ENCODE measurements at regions not wholly inside any gene's neighbourhood (a gene's known extent, or its start where the extent isn't known, plus 50 kb on each side); places are given as distances from the start of the nearest gene placed in this dataset.

DNA sequence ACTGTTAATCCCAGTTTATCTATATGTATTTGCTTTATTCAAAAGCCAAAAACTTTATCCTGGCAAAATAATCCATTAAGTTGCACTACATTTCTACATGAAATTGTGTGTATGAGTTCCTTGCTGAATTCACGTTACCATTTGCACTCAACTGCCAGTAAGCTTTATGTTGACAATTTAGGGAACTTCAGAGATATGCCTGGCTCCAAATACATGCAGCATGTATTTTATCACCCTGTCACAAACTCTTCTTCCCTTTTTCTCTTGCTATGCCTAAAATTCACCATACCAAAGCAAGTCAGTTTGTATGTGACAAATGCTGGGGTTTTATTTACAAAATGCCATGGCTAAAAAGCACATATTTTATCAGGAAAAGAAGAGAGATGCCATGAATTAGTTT lies 157.6 kb upstream of the CDH2 start:
- Mint-ChIP-seq H3K27me3 (no peaks in the 10 kb centered on the region), H3K27ac (no peak overlapping the region)

DNA sequence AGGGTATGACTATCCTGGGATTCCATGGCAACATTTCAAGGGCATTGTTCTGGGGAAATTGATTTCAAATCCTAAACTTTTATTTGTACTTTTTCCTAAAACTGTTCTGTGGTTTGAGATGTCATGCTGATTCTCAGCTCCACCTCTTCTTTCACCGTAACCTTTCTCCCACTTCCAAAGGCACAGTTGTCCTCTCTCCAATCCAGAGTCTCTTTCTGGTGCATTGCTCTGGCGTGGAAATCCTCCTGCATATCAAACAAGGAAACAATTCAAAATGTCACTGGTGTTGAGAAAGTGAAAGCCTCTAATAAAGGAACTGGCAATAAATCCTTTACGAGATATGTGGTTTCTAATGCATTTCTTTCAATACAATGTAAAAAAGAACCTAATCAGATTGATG lies 155.1 kb upstream of the CDH2 start:
- Histone ChIP-seq H3K36me3 (ENCODE audit: insufficient read depth, low read length) (no peaks in the 10 kb centered on the region), H3K27ac (ENCODE audit: low read depth, low read length) (no peak overlapping the region), H3K27me3 (ENCODE audit: insufficient read depth, low read length) (no peaks in the 10 kb centered on the region), H3K4me3 (ENCODE audit: low read length in 2 of 2) (no peak overlapping the region), H3K4me1 (ENCODE audit: insufficient read depth, low read length) (no peaks in the 10 kb centered on the region), H3K9me3 (ENCODE audit: control insufficient read depth in 1 of 2, low read length in 2 of 2) (no peaks in the 10 kb centered on the region)
- ChIA-PET POLR2A (ENCODE audit: partially characterized antibody) (no interaction called here), CTCF (ENCODE audit: partially characterized antibody) (no interaction called here)
- intact Hi-C loops (cut with micrococcal nuclease), result no loop called here
- Mint-ChIP-seq H3K27me3 (no peaks in the 10 kb centered on the region), H3K9me3 (peaks cover 0 to 21% (median 10%) of the 10 kb centered on the region in 8 donors), H3K36me3 (no peaks in the 10 kb centered on the region), H3K4me3 (no peak overlapping the region), H3K27ac (no peak overlapping the region), H3K4me1 (no peaks in the 10 kb centered on the region)
- no peak for DNase-seq

More for the DNA sequence above, 157.6 kb upstream of the CDH2 start:
- Mint-ChIP-seq H3K36me3 (no peaks in the 10 kb centered on the region), H3K4me3 (no peak overlapping the region), H3K9me3 (peaks cover 0 to 27% (median 14%) of the 10 kb centered on the region in 8 donors), H3K4me1 (no peaks in the 10 kb centered on the region)
- ChIA-PET CTCF (ENCODE audit: partially characterized antibody) (no interaction called here), POLR2A (ENCODE audit: partially characterized antibody) (no interaction called here)
- no peaks in the 10 kb centered on the region for H3K27me3 ChIP-seq (ENCODE audit: insufficient read depth, low read length)
- H3K4me1 ChIP-seq (ENCODE audit: insufficient read depth, low read length), result no peaks in the 10 kb centered on the region
- intact Hi-C loops (cut with micrococcal nuclease), result no loop called here
- DNase-seq, result no peak
- H3K36me3 ChIP-seq (ENCODE audit: insufficient read depth, low read length), result no peaks in the 10 kb centered on the region
- H3K4me3 ChIP-seq (ENCODE audit: low read length in 2 of 2), result no peak overlapping the region
- H3K9me3 ChIP-seq (ENCODE audit: control insufficient read depth in 1 of 2, low read length in 2 of 2), result no peaks in the 10 kb centered on the region
- no peak overlapping the region for H3K27ac ChIP-seq (ENCODE audit: low read depth, low read length)

DNA sequence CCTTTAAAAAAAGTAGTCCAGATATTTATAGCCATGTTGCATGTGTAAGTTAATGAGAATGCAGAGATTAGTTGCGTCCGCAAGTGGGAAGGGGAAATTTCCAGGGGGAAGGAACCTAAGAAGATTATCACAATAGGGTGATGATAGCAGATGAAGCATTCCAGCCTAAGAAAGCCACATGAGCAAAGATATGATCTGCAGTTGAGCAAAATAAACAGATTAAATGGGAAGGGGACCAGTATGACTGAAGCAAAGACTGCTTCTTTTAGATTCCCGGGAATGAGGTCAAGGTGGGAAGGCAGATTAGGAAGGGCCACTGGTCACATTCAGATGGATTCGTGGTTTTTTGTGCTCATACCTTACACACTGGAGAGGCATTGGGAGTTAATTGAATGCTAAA lies 154.6 kb upstream of the CDH2 start:
- no peak overlapping the region for H3K27ac Mint-ChIP-seq
- H3K27me3 Mint-ChIP-seq, result no peaks in the 10 kb centered on the region
- H3K4me1 Mint-ChIP-seq, result no peaks in the 10 kb centered on the region
- H3K36me3 Mint-ChIP-seq, result no peaks in the 10 kb centered on the region
- H3K4me1 ChIP-seq (ENCODE audit: insufficient read depth, low read length), result no peaks in the 10 kb centered on the region
- H3K36me3 ChIP-seq (ENCODE audit: insufficient read depth, low read length), result no peaks in the 10 kb centered on the region
- H3K9me3 Mint-ChIP-seq, result peaks cover 0 to 22% (median 11%) of the 10 kb centered on the region in 8 donors
- DNase-seq, result no peak
- ChIA-PET POLR2A (ENCODE audit: partially characterized antibody) (no interaction called here), CTCF (ENCODE audit: partially characterized antibody) (no interaction called here)
- intact Hi-C loops (cut with micrococcal nuclease), result no loop called here
- H3K4me3 Mint-ChIP-seq, result no peak overlapping the region
- H3K27ac ChIP-seq (ENCODE audit: low read depth, low read length), result no peak overlapping the region
- H3K27me3 ChIP-seq (ENCODE audit: insufficient read depth, low read length), result no peaks in the 10 kb centered on the region
- no peaks in the 10 kb centered on the region for H3K9me3 ChIP-seq (ENCODE audit: control insufficient read depth in 1 of 2, low read length in 2 of 2)
- no peak overlapping the region for H3K4me3 ChIP-seq (ENCODE audit: low read length in 2 of 2)

DNA sequence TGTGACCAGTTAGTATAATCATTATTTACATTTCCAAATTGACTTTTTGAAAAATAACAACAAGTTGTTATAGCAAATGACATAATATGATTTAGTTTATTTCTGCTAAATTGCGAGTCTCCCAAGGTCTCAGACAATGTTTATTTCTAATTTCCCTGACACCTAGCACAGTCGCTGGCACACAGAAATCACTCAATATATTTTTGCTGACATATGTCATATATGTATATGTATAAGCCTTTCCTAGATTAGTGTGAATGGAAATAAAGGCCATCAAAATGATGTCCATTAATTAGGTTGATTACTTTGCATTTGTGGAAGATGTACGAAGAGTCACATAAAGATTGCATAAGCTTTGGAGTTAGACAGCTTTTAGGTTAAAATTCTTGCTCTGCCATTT lies 136.7 kb upstream of the CDH2 start:
- Mint-ChIP-seq H3K4me1 (no peaks in the 10 kb centered on the region), H3K27me3 (no peaks in the 10 kb centered on the region), H3K4me3 (no peak overlapping the region), H3K9me3 (peaks cover 4 to 40% (median 20%) of the 10 kb centered on the region in 8 donors), H3K36me3 (no peaks in the 10 kb centered on the region), H3K27ac (no peak overlapping the region)
- DNase-seq, result no peak
- intact Hi-C loops (cut with micrococcal nuclease), result no loop called here
- ChIA-PET POLR2A (ENCODE audit: partially characterized antibody) (no interaction called here), CTCF (ENCODE audit: partially characterized antibody) (interaction anchor here (1.1 kb wide), 1 partner anchor 10 kb away, joined by 3 read pairs; no protein-coding TSS in a partner anchor)
- Histone ChIP-seq H3K4me3 (ENCODE audit: low read length in 2 of 2) (no peak overlapping the region), H3K27me3 (ENCODE audit: insufficient read depth, low read length) (no peaks in the 10 kb centered on the region), H3K27ac (ENCODE audit: low read depth, low read length) (no peak overlapping the region), H3K9me3 (ENCODE audit: control insufficient read depth in 1 of 2, low read length in 2 of 2) (no peaks in the 10 kb centered on the region), H3K4me1 (ENCODE audit: insufficient read depth, low read length) (no peaks in the 10 kb centered on the region), H3K36me3 (ENCODE audit: insufficient read depth, low read length) (no peaks in the 10 kb centered on the region)

DNA sequence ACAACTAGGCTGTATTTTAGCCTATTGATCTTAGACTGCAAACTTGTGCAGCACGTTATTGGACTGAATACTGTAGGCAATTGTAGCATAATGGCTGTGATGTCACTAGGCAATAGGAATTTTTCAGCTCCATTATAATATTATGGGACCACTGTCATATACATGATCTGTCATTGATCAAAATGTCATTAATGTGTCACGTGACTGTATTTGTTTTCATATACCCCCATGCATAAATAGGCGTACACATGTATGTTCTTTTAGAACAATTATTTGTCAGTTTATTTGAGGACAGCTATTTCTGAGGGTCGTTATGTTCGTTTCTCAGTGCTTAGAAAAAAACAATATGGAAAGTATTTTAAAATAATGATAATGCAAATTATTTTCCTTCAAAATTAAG lies 111.9 kb upstream of the CDH2 start:
- POLR2A ChIA-PET (ENCODE audit: partially characterized antibody), result no interaction called here
- no peak overlapping the region for H3K27ac ChIP-seq (ENCODE audit: low read depth, low read length)

DNA sequence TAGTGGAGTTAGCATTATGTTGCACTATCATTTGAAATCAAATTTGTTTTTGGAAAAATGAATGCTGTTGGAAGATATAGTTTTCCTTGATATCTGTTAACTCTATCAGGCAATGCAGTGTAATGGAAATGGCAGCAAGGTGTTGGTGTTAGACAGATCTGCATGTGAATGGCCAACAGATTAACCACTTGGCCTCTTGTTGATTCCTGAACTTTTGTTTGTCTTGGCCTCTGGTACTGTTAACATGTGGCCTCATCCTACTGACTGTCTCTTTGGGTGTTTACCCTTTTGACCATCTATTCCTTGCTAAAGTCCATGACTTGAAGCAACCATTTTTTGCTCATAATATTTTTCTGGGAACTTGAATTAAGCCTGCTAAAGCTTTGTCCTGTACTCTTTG lies 110.2 kb upstream of the CDH2 start:
- Mint-ChIP-seq H3K4me3 (no peak overlapping the region), H3K4me1 (no peaks in the 10 kb centered on the region), H3K27ac (no peak overlapping the region), H3K36me3 (no peaks in the 10 kb centered on the region), H3K9me3 (peaks cover 0 to 21% (median 12%) of the 10 kb centered on the region in 8 donors), H3K27me3 (no peaks in the 10 kb centered on the region)
- H3K4me3 ChIP-seq (ENCODE audit: low read length in 2 of 2), result no peak overlapping the region
- POLR2A ChIA-PET (ENCODE audit: partially characterized antibody), result no interaction called here
- CTCF ChIA-PET (ENCODE audit: partially characterized antibody), result no interaction called here
- H3K27ac ChIP-seq (ENCODE audit: low read depth, low read length), result no peak overlapping the region
- intact Hi-C loops (cut with micrococcal nuclease), result no loop called here
- H3K36me3 ChIP-seq (ENCODE audit: insufficient read depth, low read length), result no peaks in the 10 kb centered on the region
- no peaks in the 10 kb centered on the region for H3K4me1 ChIP-seq (ENCODE audit: insufficient read depth, low read length)
- H3K9me3 ChIP-seq (ENCODE audit: control insufficient read depth in 1 of 2, low read length in 2 of 2), result no peaks in the 10 kb centered on the region
- H3K27me3 ChIP-seq (ENCODE audit: insufficient read depth, low read length), result no peaks in the 10 kb centered on the region
- DNase-seq, result no peak

More for the DNA sequence above, 111.9 kb upstream of the CDH2 start:
- Histone ChIP-seq H3K9me3 (ENCODE audit: control insufficient read depth in 1 of 2, low read length in 2 of 2) (no peaks in the 10 kb centered on the region), H3K4me3 (ENCODE audit: low read length in 2 of 2) (no peak overlapping the region), H3K27me3 (ENCODE audit: insufficient read depth, low read length) (no peaks in the 10 kb centered on the region), H3K4me1 (ENCODE audit: insufficient read depth, low read length) (no peaks in the 10 kb centered on the region), H3K36me3 (ENCODE audit: insufficient read depth, low read length) (no peaks in the 10 kb centered on the region)
- Mint-ChIP-seq H3K4me3 (no peak overlapping the region), H3K27ac (no peak overlapping the region), H3K4me1 (no peaks in the 10 kb centered on the region), H3K36me3 (no peaks in the 10 kb centered on the region), H3K9me3 (peaks cover 0 to 21% (median 10%) of the 10 kb centered on the region in 8 donors), H3K27me3 (no peaks in the 10 kb centered on the region)
- no peak for DNase-seq
- intact Hi-C loops (cut with micrococcal nuclease), result no loop called here
- CTCF ChIA-PET (ENCODE audit: partially characterized antibody), result no interaction called here

DNA sequence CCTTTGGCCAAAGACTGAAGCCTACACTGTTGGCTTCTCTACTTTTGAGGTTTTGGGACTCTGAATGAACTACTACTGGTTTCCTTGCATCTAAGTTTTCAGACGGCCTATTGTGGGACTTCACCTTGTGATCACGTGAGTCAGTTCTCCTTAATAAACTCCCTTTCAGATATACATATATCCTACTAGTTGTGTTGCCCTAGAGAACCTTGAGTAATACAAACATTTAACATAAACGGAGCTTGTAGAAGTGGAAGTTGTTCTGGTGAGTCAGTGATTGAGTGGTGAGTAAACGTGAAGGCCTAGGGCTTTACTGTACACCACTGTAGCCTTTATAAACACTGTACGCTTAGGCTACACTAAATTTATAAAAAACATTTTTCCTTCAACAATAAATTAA lies 107.2 kb upstream of the CDH2 start:
- H3K36me3 Mint-ChIP-seq, result no peaks in the 10 kb centered on the region
- intact Hi-C loops (cut with micrococcal nuclease), result no loop called here
- no peak overlapping the region for H3K27ac Mint-ChIP-seq
- no peak overlapping the region for H3K4me3 Mint-ChIP-seq
- H3K4me1 Mint-ChIP-seq, result no peaks in the 10 kb centered on the region
- no peak overlapping the region for H3K27ac ChIP-seq (ENCODE audit: low read depth, low read length)
- H3K4me3 ChIP-seq (ENCODE audit: low read length in 2 of 2), result no peak overlapping the region
- H3K4me1 ChIP-seq (ENCODE audit: insufficient read depth, low read length), result no peaks in the 10 kb centered on the region
- DNase-seq, result no peak
- CTCF ChIA-PET (ENCODE audit: partially characterized antibody), result no interaction called here
- no peaks in the 10 kb centered on the region for H3K27me3 ChIP-seq (ENCODE audit: insufficient read depth, low read length)
- H3K9me3 Mint-ChIP-seq, result peaks cover 0 to 15% (median 6%) of the 10 kb centered on the region in 8 donors
- H3K36me3 ChIP-seq (ENCODE audit: insufficient read depth, low read length), result no peaks in the 10 kb centered on the region
- H3K9me3 ChIP-seq (ENCODE audit: control insufficient read depth in 1 of 2, low read length in 2 of 2), result no peaks in the 10 kb centered on the region
- no peaks in the 10 kb centered on the region for H3K27me3 Mint-ChIP-seq
- POLR2A ChIA-PET (ENCODE audit: partially characterized antibody), result no interaction called here

DNA sequence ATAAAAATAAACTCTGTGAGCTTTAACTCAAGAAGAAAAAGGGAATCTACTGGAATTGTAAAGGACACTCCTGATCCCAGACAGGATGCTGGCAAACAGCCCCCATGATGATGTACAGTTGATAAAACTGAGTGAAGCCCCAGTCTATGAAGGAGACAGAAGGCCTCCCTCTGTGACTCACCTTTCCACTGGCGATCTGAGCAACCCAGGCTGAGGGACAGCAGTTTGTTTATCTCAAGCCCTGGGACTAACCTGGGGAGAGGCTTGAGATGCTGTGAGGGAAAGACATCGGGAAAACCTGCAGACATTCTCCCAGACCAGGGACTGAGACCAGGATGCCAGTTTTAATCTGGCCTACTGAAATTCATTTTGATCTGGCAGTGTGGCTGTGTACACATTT lies 104.5 kb upstream of the CDH2 start:
- intact Hi-C loops (cut with micrococcal nuclease), result no loop called here
- Mint-ChIP-seq H3K27ac (no peak overlapping the region), H3K4me3 (no peak overlapping the region), H3K36me3 (no peaks in the 10 kb centered on the region), H3K9me3 (peaks cover 0 to 22% (median 12%) of the 10 kb centered on the region in 8 donors), H3K4me1 (no peaks in the 10 kb centered on the region), H3K27me3 (no peaks in the 10 kb centered on the region)
- DNase-seq, result no peak
- ChIA-PET CTCF (ENCODE audit: partially characterized antibody) (no interaction called here), POLR2A (ENCODE audit: partially characterized antibody) (no interaction called here)
- no peak overlapping the region for H3K4me3 ChIP-seq (ENCODE audit: low read length in 2 of 2)
- H3K27me3 ChIP-seq (ENCODE audit: insufficient read depth, low read length), result no peaks in the 10 kb centered on the region
- no peaks in the 10 kb centered on the region for H3K9me3 ChIP-seq (ENCODE audit: control insufficient read depth in 1 of 2, low read length in 2 of 2)
- H3K27ac ChIP-seq (ENCODE audit: low read depth, low read length), result no peak overlapping the region
- H3K36me3 ChIP-seq (ENCODE audit: insufficient read depth, low read length), result no peaks in the 10 kb centered on the region
- H3K4me1 ChIP-seq (ENCODE audit: insufficient read depth, low read length), result no peaks in the 10 kb centered on the region

All from CD4-positive, alpha-beta memory T cell (primary cell).